RWPE1 (cell line): ENCODE measurements at regions not wholly inside any gene's neighbourhood (a gene's known extent, or its start where the extent isn't known, plus 50 kb on each side); places are given as distances from the start of the nearest gene placed in this dataset.

Experiments
- CTCF ChIA-PET: fragments of 350-600 bp; sonication (Branson Sonifier 250); formaldehyde crosslinking; extraction: SDS; loops from one replicate; lab custom pipeline; 2021; lab: Yijun Ruan, JAX
- POLR2A ChIA-PET: fragments of 400-600 bp; formaldehyde crosslinking; extraction: SDS; loops from one replicate; lab custom pipeline; 2020; ENCODE audit warnings: antibody characterized with exemption; ENCODE audit not compliant: low non-redundant PET; lab: Yijun Ruan, JAX
- DNase-seq: peaks from one replicate; pipeline ENCODE4 v3.0.0; 2012; ENCODE audit warnings: low spot score
- H3K27ac ChIP-seq: fragments of 450-650 bp; 2 replicates; pipeline ENCODE4 v1.5.1; 2017
- TF ChIP-seq, protein P1 (sequence below): fragments of 450-650 bp; conservative IDR thresholded peaks from 2 replicates; pipeline ENCODE4 v1.5.1; 2017; ENCODE audit warnings: low read depth, mild to moderate bottlenecking

DNA sequence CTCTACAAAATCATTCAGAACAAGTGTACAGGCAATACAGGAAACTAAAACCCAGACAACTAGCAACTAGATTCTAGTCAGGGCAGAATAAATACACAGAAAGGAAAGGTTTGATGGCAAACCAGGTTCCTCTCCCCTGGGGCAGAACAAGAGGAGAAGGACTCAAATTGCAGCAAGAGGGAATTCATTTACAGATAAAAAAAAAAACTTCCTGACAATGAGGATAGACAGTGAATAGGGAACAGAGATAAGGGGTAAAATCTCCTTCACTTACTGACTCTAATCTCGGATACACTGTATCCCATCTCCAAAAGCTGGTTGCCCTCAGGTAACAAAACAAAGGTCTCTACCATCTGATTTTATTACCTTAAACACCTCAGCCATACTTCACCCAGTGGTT is 244.0 kb downstream of the SEC61B start:
- POLR2A ChIA-PET: no interaction called here
- no peak for DNase-seq
- CTCF ChIA-PET: interaction anchor here (0.6 to 0.8 kb wide), 4 partner anchors 132 to 1959 kb away, joined by 3 read pairs; no protein-coding TSS in a partner anchor
- H3K27ac ChIP-seq: no peak overlapping the region
- TF ChIP-seq, protein P1, sequence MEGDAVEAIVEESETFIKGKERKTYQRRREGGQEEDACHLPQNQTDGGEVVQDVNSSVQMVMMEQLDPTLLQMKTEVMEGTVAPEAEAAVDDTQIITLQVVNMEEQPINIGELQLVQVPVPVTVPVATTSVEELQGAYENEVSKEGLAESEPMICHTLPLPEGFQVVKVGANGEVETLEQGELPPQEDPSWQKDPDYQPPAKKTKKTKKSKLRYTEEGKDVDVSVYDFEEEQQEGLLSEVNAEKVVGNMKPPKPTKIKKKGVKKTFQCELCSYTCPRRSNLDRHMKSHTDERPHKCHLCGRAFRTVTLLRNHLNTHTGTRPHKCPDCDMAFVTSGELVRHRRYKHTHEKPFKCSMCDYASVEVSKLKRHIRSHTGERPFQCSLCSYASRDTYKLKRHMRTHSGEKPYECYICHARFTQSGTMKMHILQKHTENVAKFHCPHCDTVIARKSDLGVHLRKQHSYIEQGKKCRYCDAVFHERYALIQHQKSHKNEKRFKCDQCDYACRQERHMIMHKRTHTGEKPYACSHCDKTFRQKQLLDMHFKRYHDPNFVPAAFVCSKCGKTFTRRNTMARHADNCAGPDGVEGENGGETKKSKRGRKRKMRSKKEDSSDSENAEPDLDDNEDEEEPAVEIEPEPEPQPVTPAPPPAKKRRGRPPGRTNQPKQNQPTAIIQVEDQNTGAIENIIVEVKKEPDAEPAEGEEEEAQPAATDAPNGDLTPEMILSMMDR: no peak

DNA sequence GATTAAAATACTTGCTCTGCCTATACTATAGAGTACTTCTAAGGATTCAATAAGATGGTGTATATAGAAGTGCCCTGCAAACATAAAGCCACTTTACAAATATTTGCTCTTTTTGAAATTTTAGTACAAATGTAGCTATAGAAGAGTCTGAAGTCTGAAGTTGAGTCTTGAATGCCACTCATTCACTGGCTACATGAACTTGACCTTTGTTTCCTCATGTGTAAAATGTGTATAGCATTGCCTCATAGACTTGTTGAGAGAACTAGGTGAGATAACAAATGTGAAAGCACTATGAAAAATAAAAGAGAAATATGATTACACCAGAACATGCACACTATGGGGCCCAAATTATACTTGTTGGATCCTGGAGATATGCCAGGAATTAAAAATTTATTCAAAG is 244.7 kb downstream of the SEC61B start:
- TF ChIP-seq, protein P1: no peak
- H3K27ac ChIP-seq: no peak overlapping the region
- POLR2A ChIA-PET: no interaction called here
- CTCF ChIA-PET: interaction anchor here (0.7 kb wide), 1 partner anchor 132 kb away, joined by 3 read pairs; no protein-coding TSS in a partner anchor
- DNase-seq: no peak

DNA sequence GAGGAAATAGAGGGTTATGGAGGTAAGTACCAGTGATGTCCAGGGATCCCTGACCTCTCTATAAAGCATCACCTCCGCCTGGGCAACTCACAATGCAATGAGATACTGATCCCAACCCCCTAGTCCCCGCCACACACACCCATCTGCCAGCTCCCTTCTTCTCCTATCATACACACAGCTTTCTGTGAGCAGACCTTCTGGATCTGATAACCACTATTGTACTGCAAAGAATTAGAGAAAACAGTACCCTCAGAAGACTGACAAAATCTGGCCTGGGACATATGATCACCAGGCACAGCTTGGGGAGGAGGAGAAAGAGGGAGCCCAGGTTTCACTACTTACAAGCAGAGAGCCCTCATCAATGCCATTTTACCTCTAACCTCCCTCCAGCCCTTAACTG is 249.0 kb downstream of the SEC61B start:
- POLR2A ChIA-PET: no interaction called here
- no peak for DNase-seq
- TF ChIP-seq, protein P1: no peak
- no peak overlapping the region for H3K27ac ChIP-seq
- CTCF ChIA-PET: interaction anchor here (0.7 kb wide), 1 partner anchor 1155 kb away, joined by 4 read pairs; no protein-coding TSS in a partner anchor

DNA sequence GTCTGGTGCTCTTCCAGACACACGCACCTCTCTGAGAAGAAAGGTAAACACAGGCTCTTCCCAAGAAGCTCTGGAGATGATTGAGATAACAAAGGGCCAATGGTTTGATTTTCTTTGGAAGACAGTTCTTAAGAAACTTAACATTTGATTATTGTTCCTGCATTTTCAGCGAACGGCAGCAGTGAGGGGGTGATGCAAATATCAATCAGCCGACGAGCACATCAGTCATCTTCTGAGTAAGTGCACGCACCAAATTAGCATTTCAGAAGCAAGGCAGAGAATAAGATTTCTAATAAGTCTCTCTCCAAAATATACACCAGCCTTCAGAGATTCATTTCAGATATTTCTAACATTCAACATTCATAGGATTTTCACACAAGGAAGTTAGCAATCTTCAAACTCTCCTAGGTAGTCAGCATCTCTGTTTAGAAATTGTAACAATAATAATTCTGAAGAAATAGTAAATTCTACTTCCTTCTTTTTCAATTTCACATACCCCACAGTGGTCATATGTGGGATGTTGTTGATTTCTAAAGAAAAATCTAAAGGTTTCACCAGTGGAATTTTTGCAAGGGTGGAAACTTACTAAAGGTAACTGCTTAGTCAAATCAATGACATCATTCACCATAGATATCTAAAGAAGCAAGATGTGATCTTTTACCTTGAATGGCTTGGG is 250.3 kb downstream of the SEC61B start:
- TF ChIP-seq, protein P1: no peak
- POLR2A ChIA-PET: no interaction called here
- CTCF ChIA-PET: no interaction called here
- H3K27ac ChIP-seq: no peak overlapping the region
- DNase-seq: no peak

DNA sequence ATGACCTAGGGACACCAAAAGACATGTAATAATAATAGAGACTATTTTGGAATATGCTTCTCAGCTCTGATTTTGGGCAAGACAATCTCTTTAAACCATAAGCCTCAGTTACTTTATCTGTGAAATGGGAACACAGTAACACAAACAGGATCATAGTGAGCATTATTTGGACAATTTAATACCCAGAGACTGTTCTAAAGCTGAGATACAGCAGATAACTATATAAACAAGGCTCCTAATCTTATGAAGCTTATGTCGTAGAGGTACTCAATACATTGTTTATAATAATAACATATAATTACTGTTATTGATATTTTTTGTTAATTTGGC is 250.8 kb downstream of the SEC61B start:
- H3K27ac ChIP-seq: no peak overlapping the region
- TF ChIP-seq, protein P1: no peak
- ChIA-PET POLR2A (no interaction called here), CTCF (no interaction called here)
- DNase-seq: no peak

DNA sequence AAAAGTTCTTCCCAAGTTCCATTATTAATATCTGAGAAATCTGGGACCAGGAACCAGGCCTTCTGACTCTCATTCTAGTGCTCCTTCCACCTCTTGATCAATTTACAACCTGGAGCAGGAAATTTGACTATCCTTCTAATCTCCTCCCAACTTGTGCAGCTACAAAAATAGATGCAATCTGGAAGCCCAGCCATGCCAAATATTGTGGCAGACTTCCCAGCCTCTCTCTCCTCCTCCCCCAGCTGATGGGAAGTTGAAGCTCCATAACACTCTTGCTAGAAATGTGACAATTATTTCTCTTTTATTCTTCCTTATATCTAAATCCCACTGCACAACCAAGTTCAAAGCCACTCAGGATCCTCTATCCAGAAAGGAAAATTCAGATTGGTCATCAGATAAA is 252.1 kb downstream of the SEC61B start:
- POLR2A ChIA-PET: no interaction called here
- H3K27ac ChIP-seq: no peak overlapping the region
- no peak for DNase-seq
- TF ChIP-seq, protein P1: no peak
- CTCF ChIA-PET: interaction anchor here (0.8 kb wide), 1 partner anchor 9 kb away, joined by 5 read pairs; no protein-coding TSS in a partner anchor
